Astrocyte of the spinal cord (primary cell): ENCODE measurements at regions not wholly inside any gene's neighbourhood (a gene's known extent, or its start where the extent isn't known, plus 50 kb on each side); places are given as distances from the start of the nearest gene placed in this dataset.

Experiments used
- DNase-seq: peaks from one replicate; pipeline ENCODE4 v3.0.0; 2011; ENCODE audit warnings: low read depth, low spot score
- H3K4me3 ChIP-seq: 2 replicates; pipeline ENCODE4 v1.5.1; 2011; ENCODE audit warnings: low read depth, mild to moderate bottlenecking, low read length, moderate library complexity
- CTCF ChIP-seq: IDR thresholded peaks from 2 replicates; pipeline ENCODE4 v1.5.1; 2012; ENCODE audit warnings: low read depth, mild to moderate bottlenecking, low read length, inconsistent platforms
- in situ Hi-C: cut with HindIII; loops from 2 replicates; pipeline ENCODE4 v1.10.0; 2017; ENCODE audit warnings: low sequenced_read_pairs

- no peak for DNase-seq
- no peak overlapping the region for H3K4me3 ChIP-seq
- TF ChIP-seq CTCF: no peak
- in situ Hi-C loops: no loop called here
Measured at GRCh38 chr1:79594121-79594698, 587.7 kb upstream of the ADGRL4 start.

- no peak for DNase-seq
- in situ Hi-C loops: no loop called here
- no peak for TF ChIP-seq CTCF
- no peak overlapping the region for H3K4me3 ChIP-seq
Measured at GRCh38 chr1:79592707-79593106, 586.2 kb upstream of the ADGRL4 start.

DNA sequence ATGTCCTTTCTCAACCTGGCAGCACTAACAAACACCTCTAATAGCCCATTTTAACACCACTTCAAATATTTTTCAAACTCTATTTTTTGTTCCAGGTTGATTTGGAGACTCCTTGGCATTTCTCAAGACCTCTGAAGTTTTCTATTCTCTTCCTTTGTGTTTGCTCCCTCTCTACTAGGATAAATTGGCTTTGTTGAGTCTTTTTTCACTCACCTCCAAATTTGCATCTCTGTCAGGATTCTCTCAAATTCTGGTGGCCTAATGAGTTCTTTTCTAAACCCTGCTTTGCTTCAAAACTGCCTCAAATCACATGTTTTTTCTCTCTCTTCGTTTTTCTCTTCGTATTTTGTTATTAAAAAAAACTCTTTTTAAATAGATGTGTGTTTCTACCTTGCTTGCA lies 582.2 kb upstream of the ADGRL4 start:
- in situ Hi-C loops: no loop called here
- no peak overlapping the region for H3K4me3 ChIP-seq
- TF ChIP-seq CTCF: no peak
- no peak for DNase-seq

DNA sequence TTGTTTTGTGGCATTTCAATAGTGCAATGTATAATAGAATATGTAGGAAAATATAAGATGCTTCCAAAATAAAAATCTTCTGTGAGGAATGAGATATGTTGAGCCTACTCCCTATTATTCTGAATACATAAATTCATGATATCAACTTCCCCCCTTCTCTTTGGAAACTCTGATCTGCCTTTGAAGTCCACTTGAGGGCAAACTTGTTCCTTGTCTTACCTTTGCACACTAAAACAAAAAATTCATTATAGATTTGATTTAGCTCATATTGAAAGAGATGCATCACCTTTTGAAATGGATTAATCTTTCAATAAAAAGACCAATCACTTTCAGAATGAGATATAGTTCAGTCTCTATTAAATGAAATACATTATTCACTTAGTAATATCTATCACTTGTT lies 580.7 kb upstream of the ADGRL4 start:
- DNase-seq: no peak
- in situ Hi-C loops: no loop called here
- TF ChIP-seq CTCF: no peak
- H3K4me3 ChIP-seq: no peak overlapping the region

DNA sequence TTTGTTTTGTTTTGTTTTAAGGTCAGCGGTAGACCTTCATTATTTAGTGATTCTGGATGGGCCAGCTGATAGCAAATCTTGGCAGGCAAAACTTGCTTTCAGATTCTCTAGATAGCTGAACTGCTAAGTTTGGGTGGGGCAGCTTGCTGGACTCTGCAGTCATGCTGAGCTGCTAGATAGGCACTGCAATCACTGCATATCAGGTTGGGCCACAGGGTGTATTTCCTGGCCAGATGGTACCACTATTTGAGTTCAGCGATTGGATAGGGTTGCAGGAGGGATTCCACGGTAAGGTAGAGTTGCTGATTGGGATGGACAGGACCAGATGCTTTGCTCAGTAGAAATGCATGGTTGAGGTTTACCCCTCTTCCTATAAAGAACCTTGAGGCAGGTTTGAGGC lies 579.3 kb upstream of the ADGRL4 start:
- H3K4me3 ChIP-seq: no peak overlapping the region
- no peak for DNase-seq
- in situ Hi-C loops: no loop called here
- TF ChIP-seq CTCF: no peak

- in situ Hi-C loops: no loop called here
- no peak overlapping the region for H3K4me3 ChIP-seq
- no peak for DNase-seq
- no peak for TF ChIP-seq CTCF
Measured at GRCh38 chr1:79575424-79575823, 568.9 kb upstream of the ADGRL4 start.

GRCh38 chr1:79568411-79568810 lies 561.9 kb upstream of the ADGRL4 start:
- no peak for TF ChIP-seq CTCF
- H3K4me3 ChIP-seq: no peak overlapping the region
- peak; percentile 9 for DNase-seq
- in situ Hi-C loops: no loop called here
